Subcutaneous abdominal adipose tissue (tissue), 5 donors: ENCODE measurements at regions not wholly inside any gene's neighbourhood (a gene's known extent, or its start where the extent isn't known, plus 50 kb on each side); places are given as distances from the start of the nearest gene placed in this dataset.
"Not testable (repeated sequence)": the region's sequence is repeated elsewhere in the genome, so short reads cannot be mapped to it uniquely, and the experiment has no call there.

Source experiments
- H3K27ac ChIP-seq: one replicate; pipeline ENCODE4 v1.7.0; 2013; ENCODE audit warnings: low read depth, mild to moderate bottlenecking, inconsistent platforms, low read length, moderate library complexity
- H3K27me3 ChIP-seq, 5 donors: one replicate each; pipeline ENCODE4 v1.7.0; 2013; ENCODE audit warnings: low read length in 5 of 5, inconsistent platforms in 1 of 5; ENCODE audit not compliant: control insufficient read depth in 5 of 5, insufficient read depth in 4 of 5
- H3K36me3 ChIP-seq, 5 donors: one replicate each; pipeline ENCODE4 v1.7.0; 2013; ENCODE audit warnings: low read length in 5 of 5; ENCODE audit not compliant: control insufficient read depth in 5 of 5, insufficient read depth in 5 of 5
- H3K4me1 ChIP-seq, 5 donors: one replicate each; pipeline ENCODE4 v1.7.0; 2013; ENCODE audit warnings: low read length in 5 of 5, mild to moderate bottlenecking in 3 of 5, moderate library complexity in 1 of 5; ENCODE audit not compliant: control insufficient read depth in 5 of 5, insufficient read depth in 5 of 5
- H3K4me3 ChIP-seq, 5 donors: one replicate each; pipeline ENCODE4 v1.7.0; 2013; ENCODE audit warnings: low read length in 5 of 5, low read depth in 1 of 5
- H3K9ac ChIP-seq, 5 donors: one replicate each; pipeline ENCODE4 v1.7.0; 2013; ENCODE audit warnings: low read length in 5 of 5, mild to moderate bottlenecking in 4 of 5, moderate library complexity in 3 of 5
- H3K9me3 ChIP-seq, 5 donors: one replicate each; pipeline ENCODE4 v1.7.0; 2013; ENCODE audit warnings: low read length in 5 of 5; ENCODE audit not compliant: control insufficient read depth in 5 of 5
- donor health status: healthy.
- donor health status: healthy.
- donor health status: healthy.
- donor health status: healthy.
- donor health status: healthy.

- Histone ChIP-seq H3K27me3 (no peaks in the 10 kb centered on the region), H3K9ac (no peak overlapping the region), H3K4me1 (peaks cover 0 to 8% (median 0%) of the 10 kb centered on the region in 5 donors), H3K9me3 (no peaks in the 10 kb centered on the region), H3K27ac (no peak overlapping the region), H3K36me3 (no peaks in the 10 kb centered on the region), H3K4me3 (no peak overlapping the region)
Measured at GRCh38 chr9:106220415-106220814, 526.1 kb downstream of the TMEM38B start.

- Histone ChIP-seq H3K9ac (no peak overlapping the region), H3K27me3 (no peaks in the 10 kb centered on the region), H3K9me3 (peaks cover 0 to 2% (median 0%) of the 10 kb centered on the region in 5 donors), H3K27ac (no peak overlapping the region), H3K4me3 (no peak overlapping the region), H3K36me3 (no peaks in the 10 kb centered on the region), H3K4me1 (peaks cover 0 to 19% (median 7%) of the 10 kb centered on the region in 5 donors)
Measured at GRCh38 chr9:106228861-106229260, 534.5 kb downstream of the TMEM38B start.

DNA sequence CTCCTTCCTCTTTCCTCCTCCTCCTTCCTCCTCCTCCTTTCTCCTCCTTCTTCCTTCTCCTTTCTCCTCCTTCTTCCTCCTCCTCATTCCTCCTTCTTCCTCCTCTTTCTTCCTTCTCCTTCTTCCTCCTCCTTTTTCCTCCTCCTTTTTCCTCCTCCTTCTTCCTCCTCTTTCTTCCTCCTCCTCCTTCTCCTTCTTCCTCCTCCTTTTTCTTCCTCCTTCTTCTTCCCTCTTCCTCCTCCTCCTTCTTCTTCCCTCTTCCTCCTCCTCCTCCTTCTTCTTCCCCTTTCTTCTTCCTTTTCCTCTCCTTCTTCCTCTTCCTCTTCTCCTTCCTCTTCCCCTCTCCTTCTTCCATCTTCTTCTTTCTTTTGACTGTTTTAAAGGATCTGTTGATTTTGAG lies 538.8 kb downstream of the TMEM38B start:
- Histone ChIP-seq H3K36me3 (no peaks in the 10 kb centered on the region), H3K9me3 (peaks cover 0 to 2% (median 0%) of the 10 kb centered on the region in 5 donors), H3K9ac (no peak overlapping the region), H3K4me3 (no peak overlapping the region), H3K27ac (no peak overlapping the region), H3K27me3 (no peaks in the 10 kb centered on the region), H3K4me1 (peaks cover 0 to 11% (median 7%) of the 10 kb centered on the region in 5 donors)

GRCh38 chr9:106260908-106261307 lies 566.6 kb downstream of the TMEM38B start:
- not testable (repeated sequence) for H3K27ac ChIP-seq, H3K36me3 ChIP-seq, H3K27me3 ChIP-seq, H3K4me3 ChIP-seq, H3K9ac ChIP-seq, H3K4me1 ChIP-seq, H3K9me3 ChIP-seq

GRCh38 chr9:106277966-106278365 lies 583.6 kb downstream of the TMEM38B start:
- no peak overlapping the region for H3K4me3 ChIP-seq
- H3K9ac ChIP-seq: no peak overlapping the region
- H3K9me3 ChIP-seq: peaks cover 0 to 9% (median 0%) of the 10 kb centered on the region in 5 donors
- H3K4me1 ChIP-seq: no peaks in the 10 kb centered on the region
- no peaks in the 10 kb centered on the region for H3K27me3 ChIP-seq
- no peak overlapping the region for H3K27ac ChIP-seq
- H3K36me3 ChIP-seq: no peaks in the 10 kb centered on the region

DNA sequence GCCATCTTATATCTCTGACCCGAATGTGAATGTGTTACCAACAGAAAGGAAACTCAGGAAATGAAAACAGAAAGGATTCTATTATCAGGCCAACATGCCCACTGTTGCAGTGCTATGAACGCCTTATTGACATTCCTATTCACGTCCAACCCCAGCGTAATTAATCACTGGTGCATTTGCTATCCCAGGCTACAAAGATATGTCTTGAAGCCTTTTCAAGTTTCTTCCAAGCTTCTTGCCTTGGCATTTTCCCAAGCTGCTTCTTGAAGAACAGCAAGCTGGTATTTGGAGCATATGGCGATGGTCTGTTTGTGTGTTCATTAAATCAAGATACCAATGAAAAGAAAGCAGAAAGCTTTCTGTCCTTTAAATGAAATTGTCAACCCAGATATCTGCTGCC lies 579.2 kb upstream of the ZNF462 start:
- Histone ChIP-seq H3K36me3 (no peaks in the 10 kb centered on the region), H3K27ac (no peak overlapping the region)

DNA sequence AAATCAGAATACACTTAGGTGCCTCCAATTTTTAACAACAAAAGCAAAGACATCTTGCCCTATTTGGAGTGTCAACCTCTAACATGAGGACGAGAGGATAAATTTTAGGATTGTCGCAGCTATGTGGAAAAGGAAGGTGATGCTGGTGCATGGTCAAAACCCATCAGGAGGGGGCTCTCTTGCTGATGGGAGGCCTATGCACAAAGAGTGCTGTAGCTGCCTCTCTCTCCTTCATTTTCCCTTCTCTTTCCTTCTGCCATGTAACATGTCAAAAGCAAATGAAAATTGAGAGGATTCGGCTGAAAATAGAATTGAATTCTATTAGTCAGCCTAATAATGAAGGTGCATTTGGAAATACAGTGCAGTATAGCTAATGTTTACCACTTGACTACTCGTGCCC lies 578.7 kb upstream of the ZNF462 start:
- H3K27me3 ChIP-seq: no peaks in the 10 kb centered on the region
- no peak overlapping the region for H3K27ac ChIP-seq
- H3K36me3 ChIP-seq: no peaks in the 10 kb centered on the region
- no peak overlapping the region for H3K4me3 ChIP-seq
- no peak overlapping the region for H3K9ac ChIP-seq
- no peaks in the 10 kb centered on the region for H3K9me3 ChIP-seq
- H3K4me1 ChIP-seq: peaks cover 0 to 14% (median 9%) of the 10 kb centered on the region in 5 donors

More for the DNA sequence above, 579.2 kb upstream of the ZNF462 start:
- Histone ChIP-seq H3K9me3 (no peaks in the 10 kb centered on the region), H3K4me1 (peaks cover 0 to 14% (median 9%) of the 10 kb centered on the region in 5 donors), H3K27me3 (no peaks in the 10 kb centered on the region), H3K4me3 (no peak overlapping the region), H3K9ac (no peak overlapping the region)

DNA sequence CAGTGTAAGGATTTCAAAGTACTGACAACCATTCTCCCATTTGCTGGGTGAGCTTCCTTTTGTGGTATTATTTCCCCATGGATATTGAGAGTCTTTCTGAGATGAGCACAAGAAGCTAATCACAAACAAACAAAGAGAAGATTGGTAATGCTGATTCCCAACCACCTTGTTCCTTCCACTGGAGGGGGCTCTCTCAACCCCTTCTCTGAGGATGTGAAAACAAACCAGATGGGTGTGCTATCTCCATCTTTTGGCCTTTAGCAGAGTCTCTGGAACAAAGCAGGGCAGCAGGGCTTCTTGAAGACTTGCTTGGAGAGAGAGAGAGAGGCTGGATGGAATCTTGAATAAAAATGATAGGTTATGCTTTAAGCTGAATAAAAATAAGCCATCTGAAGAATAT lies 576.7 kb upstream of the ZNF462 start:
- H3K9ac ChIP-seq: no peak overlapping the region
- H3K9me3 ChIP-seq: no peaks in the 10 kb centered on the region
- H3K36me3 ChIP-seq: no peaks in the 10 kb centered on the region
- peaks cover 0 to 14% (median 9%) of the 10 kb centered on the region in 5 donors for H3K4me1 ChIP-seq
- H3K4me3 ChIP-seq: no peak overlapping the region
- H3K27me3 ChIP-seq: no peaks in the 10 kb centered on the region
- no peak overlapping the region for H3K27ac ChIP-seq

DNA sequence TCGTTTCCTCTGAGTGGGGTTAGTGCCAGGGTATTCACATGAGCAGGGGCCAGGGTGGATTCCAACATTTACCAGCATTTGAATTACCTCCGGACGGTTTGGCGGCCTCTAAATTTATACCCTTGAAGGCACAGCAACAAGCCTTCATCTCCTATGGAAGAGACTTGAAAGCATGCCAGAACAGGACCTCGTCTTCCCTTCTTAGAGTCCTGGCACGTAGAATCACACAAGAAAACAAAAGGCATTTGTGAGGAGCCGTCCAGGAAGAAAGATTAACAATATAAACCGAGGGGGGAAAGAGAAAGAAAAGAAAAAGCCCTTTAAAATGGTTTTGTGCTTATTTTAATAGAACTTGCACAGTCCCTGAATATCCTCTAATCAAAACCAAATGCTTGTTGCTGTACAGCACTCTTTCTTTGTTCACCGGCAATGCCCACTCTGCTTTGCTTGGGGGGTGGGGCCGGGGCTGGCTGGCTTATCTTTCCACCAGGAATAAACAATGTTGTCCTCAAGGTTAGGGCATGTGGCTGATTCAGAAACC lies 575.8 kb upstream of the ZNF462 start:
- Histone ChIP-seq H3K27ac (peak overlapping the region; percentile 20), H3K27me3 (no peaks in the 10 kb centered on the region), H3K4me1 (peaks cover 0 to 14% (median 9%) of the 10 kb centered on the region in 5 donors), H3K9me3 (no peaks in the 10 kb centered on the region), H3K4me3 (peak overlapping the region; percentile 37 to 67 (median 55)), H3K36me3 (no peaks in the 10 kb centered on the region), H3K9ac (peak overlapping the region in 2 of 5 donors; percentile 27 to 34)

GRCh38 chr9:106287731-106288130 lies 575.2 kb upstream of the ZNF462 start:
- Histone ChIP-seq H3K36me3 (no peaks in the 10 kb centered on the region), H3K9me3 (no peaks in the 10 kb centered on the region), H3K27ac (no peak overlapping the region), H3K9ac (no peak overlapping the region), H3K4me1 (peaks cover 0 to 14% (median 9%) of the 10 kb centered on the region in 5 donors), H3K4me3 (peak overlapping the region in 1 of 5 donors; percentile 37), H3K27me3 (no peaks in the 10 kb centered on the region)
